ENCODE measurements at regions not wholly inside any gene's neighbourhood (a gene's known extent, or its start where the extent isn't known, plus 50 kb on each side); places are given as distances from the start of the nearest gene placed in this dataset.

- no peaks in the 10 kb centered on the region for H3K27me3 ChIP-seq (ENCODE audit: control insufficient read depth in 1 of 2, insufficient read depth in 2 of 2, low read length in 2 of 2)
- H3K36me3 ChIP-seq (ENCODE audit: control insufficient read depth in 2 of 2, insufficient read depth in 2 of 2, low read length in 1 of 2) = no peaks in the 10 kb centered on the region
- 74 to 87% methylated on average over 4 of the region's 4 CpGs for WGBS, 2 donors
- no peaks in the 10 kb centered on the region for H3K4me1 ChIP-seq (ENCODE audit: control insufficient read depth in 2 of 2, insufficient read depth in 2 of 2, low read length in 1 of 2)
- H3K27ac ChIP-seq (ENCODE audit: low read depth in 2 of 2, low read length in 1 of 2) = no peak overlapping the region
- H3K4me3 ChIP-seq (ENCODE audit: low read depth in 1 of 2, low read length in 2 of 2) = no peak overlapping the region
- H3K9me3 ChIP-seq (ENCODE audit: control insufficient read depth in 2 of 2, insufficient read depth in 1 of 2, low read depth in 1 of 2, low read length in 1 of 2) = no peaks in the 10 kb centered on the region
These were observed 1065.5 kb downstream of the GRIK2 start for GRCh38 chr6:102458990-102459389.

GRCh38 chr6:102438171-102438570 is 1044.7 kb downstream of the GRIK2 start:
- H3K9me3 ChIP-seq (ENCODE audit: control insufficient read depth in 2 of 2, insufficient read depth in 1 of 2, low read depth in 1 of 2, low read length in 1 of 2) = no peaks in the 10 kb centered on the region
- 70 to 87% methylated on average over 1 of the region's 1 CpG for WGBS, 2 donors
- no peak overlapping the region for H3K4me3 ChIP-seq (ENCODE audit: low read depth in 1 of 2, low read length in 2 of 2)
- no peaks in the 10 kb centered on the region for H3K4me1 ChIP-seq (ENCODE audit: control insufficient read depth in 2 of 2, insufficient read depth in 2 of 2, low read length in 1 of 2)
- H3K27me3 ChIP-seq (ENCODE audit: control insufficient read depth in 1 of 2, insufficient read depth in 2 of 2, low read length in 2 of 2) = no peaks in the 10 kb centered on the region
- H3K36me3 ChIP-seq (ENCODE audit: control insufficient read depth in 2 of 2, insufficient read depth in 2 of 2, low read length in 1 of 2) = no peaks in the 10 kb centered on the region
- no peak overlapping the region for H3K27ac ChIP-seq (ENCODE audit: low read depth in 2 of 2, low read length in 1 of 2)

DNA sequence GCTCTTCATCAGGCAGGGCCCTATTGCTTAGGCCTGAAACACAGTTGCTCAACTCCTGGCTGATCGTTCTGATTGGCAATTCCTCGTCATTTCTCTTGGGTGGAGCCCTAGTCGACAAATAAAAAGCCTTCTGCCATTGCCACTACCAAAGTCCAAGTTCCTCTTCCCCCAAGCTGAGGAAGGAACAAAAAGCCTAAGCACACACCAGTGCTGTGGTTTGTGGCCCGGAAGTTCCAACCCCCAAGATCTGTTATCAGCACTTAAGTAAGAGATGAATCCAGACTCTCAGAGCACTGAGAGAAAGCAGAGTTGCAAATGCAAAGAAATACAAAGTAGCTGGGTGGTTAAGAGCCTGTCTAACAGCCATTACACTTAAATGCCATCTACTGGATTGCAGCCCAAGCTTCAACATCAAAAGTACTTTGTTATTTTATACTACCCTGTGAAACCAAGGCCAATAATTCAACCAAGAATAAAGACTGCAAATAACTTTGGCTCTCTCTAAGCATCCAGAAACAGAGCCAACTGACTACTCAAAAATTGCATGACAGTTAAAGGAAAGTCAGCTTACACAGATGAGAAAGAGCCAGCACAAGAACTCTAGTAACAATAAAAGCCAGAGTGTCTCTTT is 1024.0 kb downstream of the GRIK2 start:
- Histone ChIP-seq H3K9me3 (ENCODE audit: control insufficient read depth in 2 of 2, insufficient read depth in 1 of 2, low read depth in 1 of 2, low read length in 1 of 2) (no peaks in the 10 kb centered on the region), H3K27ac (ENCODE audit: low read depth in 2 of 2, low read length in 1 of 2) (no peak overlapping the region), H3K27me3 (ENCODE audit: control insufficient read depth in 1 of 2, insufficient read depth in 2 of 2, low read length in 2 of 2) (no peaks in the 10 kb centered on the region), H3K4me3 (ENCODE audit: low read depth in 1 of 2, low read length in 2 of 2) (no peak overlapping the region), H3K4me1 (ENCODE audit: control insufficient read depth in 2 of 2, insufficient read depth in 2 of 2, low read length in 1 of 2) (no peaks in the 10 kb centered on the region), H3K36me3 (ENCODE audit: control insufficient read depth in 2 of 2, insufficient read depth in 2 of 2, low read length in 1 of 2) (no peaks in the 10 kb centered on the region)
- WGBS, 2 donors = 33 to 35% methylated on average over 4 of the region's 4 CpGs

DNA sequence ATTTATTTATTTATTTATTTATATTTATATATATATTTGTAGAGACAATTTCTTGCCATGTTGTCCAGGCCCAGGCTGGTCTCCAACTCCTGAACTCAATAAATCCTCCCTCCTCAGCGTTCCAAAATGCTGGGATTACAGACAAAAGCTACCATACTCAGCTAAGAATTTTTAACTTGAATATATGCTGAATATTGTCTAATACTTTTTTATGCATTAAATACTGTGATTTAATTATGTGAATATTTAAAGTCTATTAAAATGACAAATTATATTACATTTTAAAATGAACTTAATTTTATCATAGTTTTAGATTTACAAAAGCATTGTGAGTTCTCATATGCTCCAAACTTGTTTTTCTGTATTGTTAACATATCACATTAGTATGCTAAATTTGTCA is 1022.4 kb downstream of the GRIK2 start:
- Histone ChIP-seq H3K9me3 (ENCODE audit: control insufficient read depth in 2 of 2, insufficient read depth in 1 of 2, low read depth in 1 of 2, low read length in 1 of 2) (no peaks in the 10 kb centered on the region), H3K4me1 (ENCODE audit: control insufficient read depth in 2 of 2, insufficient read depth in 2 of 2, low read length in 1 of 2) (no peaks in the 10 kb centered on the region), H3K27ac (ENCODE audit: low read depth in 2 of 2, low read length in 1 of 2) (no peak overlapping the region), H3K36me3 (ENCODE audit: control insufficient read depth in 2 of 2, insufficient read depth in 2 of 2, low read length in 1 of 2) (no peaks in the 10 kb centered on the region), H3K27me3 (ENCODE audit: control insufficient read depth in 1 of 2, insufficient read depth in 2 of 2, low read length in 2 of 2) (no peaks in the 10 kb centered on the region), H3K4me3 (ENCODE audit: low read depth in 1 of 2, low read length in 2 of 2) (no peak overlapping the region)
- WGBS, 2 donors = 62 to 80% methylated on average over 1 of the region's 1 CpG

DNA sequence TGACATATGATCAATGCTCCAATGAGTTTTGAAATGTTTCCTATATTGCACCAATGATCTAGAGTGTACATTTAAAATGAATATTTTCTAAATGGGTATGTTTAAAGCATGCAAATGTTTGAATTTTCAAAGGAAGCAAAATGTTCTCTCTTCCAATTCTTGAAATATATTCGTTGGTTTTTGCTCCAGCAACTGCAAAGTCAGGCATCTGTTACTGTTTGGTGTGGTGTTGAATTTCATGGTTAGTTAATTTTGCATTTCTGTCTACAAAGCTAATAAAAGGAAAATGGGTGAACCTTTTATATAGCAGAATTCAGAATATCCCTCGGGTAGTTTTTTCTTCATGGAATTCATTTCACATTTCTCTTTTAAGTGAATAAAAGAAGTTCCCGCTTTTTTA is 1018.3 kb downstream of the GRIK2 start:
- WGBS, 2 donors = 63 to 64% methylated on average over 3 of the region's 3 CpGs
- Histone ChIP-seq H3K27ac (ENCODE audit: low read depth in 2 of 2, low read length in 1 of 2) (no peak overlapping the region), H3K9me3 (ENCODE audit: control insufficient read depth in 2 of 2, insufficient read depth in 1 of 2, low read depth in 1 of 2, low read length in 1 of 2) (no peaks in the 10 kb centered on the region), H3K4me3 (ENCODE audit: low read depth in 1 of 2, low read length in 2 of 2) (no peak overlapping the region), H3K27me3 (ENCODE audit: control insufficient read depth in 1 of 2, insufficient read depth in 2 of 2, low read length in 2 of 2) (no peaks in the 10 kb centered on the region), H3K36me3 (ENCODE audit: control insufficient read depth in 2 of 2, insufficient read depth in 2 of 2, low read length in 1 of 2) (no peaks in the 10 kb centered on the region), H3K4me1 (ENCODE audit: control insufficient read depth in 2 of 2, insufficient read depth in 2 of 2, low read length in 1 of 2) (no peaks in the 10 kb centered on the region)

DNA sequence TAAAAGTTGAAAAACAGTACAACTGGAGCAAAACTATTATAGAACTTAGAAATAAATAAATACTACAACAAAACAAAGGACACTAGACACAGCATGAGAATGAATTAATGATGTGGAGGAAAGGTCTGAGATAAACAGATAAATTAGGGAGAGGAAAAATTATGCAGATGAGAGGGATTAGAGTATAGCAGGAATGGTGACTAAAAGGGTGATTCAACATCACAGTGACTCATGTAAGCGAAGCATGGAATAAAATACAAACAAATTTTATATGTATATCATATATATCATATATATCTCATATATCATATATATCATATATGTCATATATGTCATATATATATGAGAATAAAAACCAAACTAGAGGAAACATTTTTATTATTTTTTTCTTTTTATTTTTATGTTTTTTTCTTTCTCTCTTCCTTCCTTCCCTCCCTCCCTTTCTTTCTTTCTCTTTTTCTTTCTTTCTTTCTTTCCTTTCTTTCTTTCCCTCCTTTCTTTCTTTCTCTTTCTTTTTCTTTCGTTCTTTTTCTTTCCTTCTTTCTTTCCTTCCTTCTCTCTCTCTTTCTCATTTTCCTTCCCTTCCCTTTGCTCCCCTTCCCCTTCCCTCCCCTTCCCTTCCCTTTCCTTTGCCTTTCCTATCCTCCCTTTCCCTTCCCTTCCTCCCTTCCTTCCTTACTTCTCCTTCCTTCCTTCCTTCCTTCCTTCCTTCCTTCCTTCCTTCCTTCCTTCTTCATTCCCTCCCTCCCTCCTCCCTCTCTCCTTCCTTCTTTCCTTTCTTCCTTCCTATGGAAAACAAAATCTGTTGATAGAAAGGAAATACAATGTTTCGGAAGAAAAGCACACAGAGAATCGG is 1014.6 kb downstream of the GRIK2 start:
- Histone ChIP-seq H3K9me3 (ENCODE audit: control insufficient read depth in 2 of 2, insufficient read depth in 1 of 2, low read depth in 1 of 2, low read length in 1 of 2) (no peaks in the 10 kb centered on the region), H3K27me3 (ENCODE audit: control insufficient read depth in 1 of 2, insufficient read depth in 2 of 2, low read length in 2 of 2) (no peaks in the 10 kb centered on the region), H3K36me3 (ENCODE audit: control insufficient read depth in 2 of 2, insufficient read depth in 2 of 2, low read length in 1 of 2) (no peaks in the 10 kb centered on the region), H3K27ac (ENCODE audit: low read depth in 2 of 2, low read length in 1 of 2) (no peak overlapping the region), H3K4me3 (ENCODE audit: low read depth in 1 of 2, low read length in 2 of 2) (no peak overlapping the region), H3K4me1 (ENCODE audit: control insufficient read depth in 2 of 2, insufficient read depth in 2 of 2, low read length in 1 of 2) (no peaks in the 10 kb centered on the region)
- WGBS, 2 donors = 76 to 82% methylated on average over 4 of the region's 4 CpGs

GRCh38 chr6:102405860-102406259 is 1012.4 kb downstream of the GRIK2 start:
- Histone ChIP-seq H3K4me3 (ENCODE audit: low read depth in 1 of 2, low read length in 2 of 2) (no peak overlapping the region), H3K4me1 (ENCODE audit: control insufficient read depth in 2 of 2, insufficient read depth in 2 of 2, low read length in 1 of 2) (no peaks in the 10 kb centered on the region), H3K27ac (ENCODE audit: low read depth in 2 of 2, low read length in 1 of 2) (no peak overlapping the region), H3K9me3 (ENCODE audit: control insufficient read depth in 2 of 2, insufficient read depth in 1 of 2, low read depth in 1 of 2, low read length in 1 of 2) (no peaks in the 10 kb centered on the region), H3K36me3 (ENCODE audit: control insufficient read depth in 2 of 2, insufficient read depth in 2 of 2, low read length in 1 of 2) (no peaks in the 10 kb centered on the region), H3K27me3 (ENCODE audit: control insufficient read depth in 1 of 2, insufficient read depth in 2 of 2, low read length in 2 of 2) (no peaks in the 10 kb centered on the region)
- WGBS, 2 donors = 77 to 79% methylated on average over 1 of the region's 1 CpG

DNA sequence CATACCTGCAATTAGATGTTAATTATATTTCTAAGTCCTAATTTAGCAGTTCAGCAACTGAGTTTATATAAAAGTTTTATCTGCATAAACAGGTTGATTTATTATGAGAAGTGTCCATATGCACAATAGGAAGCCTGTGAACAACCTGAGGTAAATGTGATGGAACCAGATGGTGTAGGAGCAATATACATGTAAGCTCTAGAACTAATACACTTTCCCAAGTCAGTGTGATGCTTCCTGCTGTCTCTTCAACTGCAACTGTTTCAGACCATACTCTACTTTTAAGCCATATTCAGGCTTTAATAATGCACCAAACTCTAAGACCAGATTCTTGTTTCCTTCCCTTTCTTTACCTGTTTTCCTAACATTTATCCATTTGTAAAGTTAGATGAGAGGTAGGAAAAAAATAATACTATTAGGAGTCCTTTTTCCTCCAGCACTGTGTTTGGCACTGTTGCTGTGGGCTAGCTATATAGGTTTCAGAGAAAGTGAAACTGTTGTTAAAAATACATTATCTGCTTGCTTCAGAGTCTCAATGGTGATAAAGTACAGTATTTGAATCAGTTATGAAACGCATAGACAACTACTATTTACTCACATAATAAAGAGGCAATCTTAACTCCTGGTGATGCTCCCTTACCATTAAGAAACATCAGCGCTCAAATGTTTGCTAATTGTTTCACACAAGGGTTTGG is 1009.3 kb downstream of the GRIK2 start:
- H3K4me1 ChIP-seq (ENCODE audit: control insufficient read depth in 2 of 2, insufficient read depth in 2 of 2, low read length in 1 of 2) = no peaks in the 10 kb centered on the region

DNA sequence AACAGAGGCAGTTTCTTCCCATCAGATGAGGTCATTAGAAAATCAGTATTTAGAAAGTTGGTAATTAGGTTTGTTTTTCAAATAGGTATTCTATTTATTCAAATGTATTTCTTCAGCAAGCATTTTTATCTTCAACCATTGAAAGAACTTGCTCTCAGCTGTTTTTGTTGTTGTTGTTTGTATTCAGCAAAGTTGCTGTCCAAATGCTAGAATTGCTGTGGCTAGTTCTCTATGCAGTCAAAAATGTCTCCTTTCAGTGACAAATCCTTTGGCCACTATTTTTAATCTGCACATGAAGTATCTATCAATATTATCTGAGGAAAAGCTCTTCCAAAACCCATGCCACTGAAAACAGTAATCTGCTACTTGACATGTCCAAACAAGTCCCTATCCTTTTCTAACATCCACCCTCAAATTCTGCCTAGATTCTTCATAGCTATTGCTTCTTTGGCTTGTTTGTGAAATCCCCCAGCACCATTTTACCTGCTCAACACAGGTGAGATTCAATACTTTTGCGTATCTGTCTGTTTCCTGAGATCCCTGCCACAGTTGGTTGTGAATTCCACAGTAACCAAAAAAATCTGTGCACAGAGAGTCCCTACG is 1005.4 kb downstream of the GRIK2 start:
- no peak overlapping the region for H3K27ac ChIP-seq (ENCODE audit: low read depth in 2 of 2, low read length in 1 of 2)
- no peaks in the 10 kb centered on the region for H3K9me3 ChIP-seq (ENCODE audit: control insufficient read depth in 2 of 2, insufficient read depth in 1 of 2, low read depth in 1 of 2, low read length in 1 of 2)
- H3K36me3 ChIP-seq (ENCODE audit: control insufficient read depth in 2 of 2, insufficient read depth in 2 of 2, low read length in 1 of 2) = no peaks in the 10 kb centered on the region
- no peaks in the 10 kb centered on the region for H3K27me3 ChIP-seq (ENCODE audit: control insufficient read depth in 1 of 2, insufficient read depth in 2 of 2, low read length in 2 of 2)
- H3K4me3 ChIP-seq (ENCODE audit: low read depth in 1 of 2, low read length in 2 of 2) = no peak overlapping the region
- 55% methylated on average over 2 of the region's 2 CpGs for WGBS, 2 donors
- H3K4me1 ChIP-seq (ENCODE audit: control insufficient read depth in 2 of 2, insufficient read depth in 2 of 2, low read length in 1 of 2) = no peaks in the 10 kb centered on the region

More for the DNA sequence above, 1009.3 kb downstream of the GRIK2 start:
- H3K36me3 ChIP-seq (ENCODE audit: control insufficient read depth in 2 of 2, insufficient read depth in 2 of 2, low read length in 1 of 2) = no peaks in the 10 kb centered on the region
- H3K27me3 ChIP-seq (ENCODE audit: control insufficient read depth in 1 of 2, insufficient read depth in 2 of 2, low read length in 2 of 2) = no peaks in the 10 kb centered on the region
- no peak overlapping the region for H3K4me3 ChIP-seq (ENCODE audit: low read depth in 1 of 2, low read length in 2 of 2)
- no peaks in the 10 kb centered on the region for H3K9me3 ChIP-seq (ENCODE audit: control insufficient read depth in 2 of 2, insufficient read depth in 1 of 2, low read depth in 1 of 2, low read length in 1 of 2)
- 85 to 87% methylated on average over 2 of the region's 2 CpGs for WGBS, 2 donors
- no peak overlapping the region for H3K27ac ChIP-seq (ENCODE audit: low read depth in 2 of 2, low read length in 1 of 2)
